ENCODE measurements at regions not wholly inside any gene's neighbourhood (a gene's known extent, or its start where the extent isn't known, plus 50 kb on each side); places are given as distances from the start of the nearest gene placed in this dataset.
"Not testable (repeated sequence)": the region's sequence is repeated elsewhere in the genome, so short reads cannot be mapped to it uniquely, and the experiment has no call there.

DNA sequence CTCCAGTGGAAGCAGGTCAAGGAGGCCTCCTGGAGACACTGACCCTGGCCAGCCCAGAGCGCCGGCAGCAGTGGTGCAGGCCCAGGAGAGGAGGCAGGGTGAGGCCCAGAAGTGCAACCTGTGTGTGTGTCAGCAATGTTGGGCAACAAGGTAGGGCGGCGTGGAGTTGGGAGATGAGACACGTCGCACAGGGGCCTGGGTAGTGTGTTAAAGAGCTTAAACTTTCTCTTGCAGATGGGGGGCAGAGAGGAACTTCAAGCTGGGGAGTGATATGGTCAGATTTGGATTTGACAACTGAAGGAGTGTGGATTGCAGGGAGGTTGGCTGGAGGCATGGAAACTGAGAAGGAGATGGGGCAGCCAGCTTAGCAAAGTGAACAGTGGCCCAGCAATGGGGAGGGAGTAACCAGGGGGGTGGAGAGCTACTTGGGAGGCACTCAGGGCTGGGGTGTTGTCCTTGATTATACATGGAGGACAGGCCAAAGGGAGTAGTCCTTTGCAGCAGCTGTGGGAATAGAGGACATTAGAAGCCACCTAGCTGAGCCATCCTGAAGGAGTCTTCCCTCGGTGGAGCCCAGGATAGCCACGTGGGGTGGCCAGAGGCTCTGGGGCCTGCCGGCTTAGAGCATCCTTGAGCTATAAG, 278.6 kb upstream of the HS6ST1 start:
- Histone ChIP-seq H3K4me2 (ENCODE audit: low read depth, low read length) (no peak overlapping the region), H3K4me1 (ENCODE audit: low read length) (no peaks in the 10 kb centered on the region), H3K9me2 (replicated peaks; ENCODE audit: insufficient read depth, low read length) (no peaks in the 10 kb centered on the region), H4K20me1 (ENCODE audit: insufficient read depth, low read length) (no peaks in the 10 kb centered on the region), H3K9ac (ENCODE audit: low read length) (no peak overlapping the region), H3K4me3 (ENCODE audit: low read length) (no peak overlapping the region), H3K36me3 (replicated peaks; ENCODE audit: insufficient read depth, low read length) (no peaks in the 10 kb centered on the region), H3K27me3 (replicated peaks; ENCODE audit: insufficient read depth, low read length) (no peaks in the 10 kb centered on the region), H2AFZ (ENCODE audit: low read length) (no peak overlapping the region), H3F3A (ENCODE audit: insufficient read depth, low read length) (no peaks in the 10 kb centered on the region), H3K27ac (ENCODE audit: low read length) (no peak overlapping the region), H3K9me3 (replicated peaks; ENCODE audit: insufficient read depth, low read length) (no peaks in the 10 kb centered on the region), H3K79me2 (ENCODE audit: low read length) (no peaks in the 10 kb centered on the region)
- TF ChIP-seq, protein P1, sequence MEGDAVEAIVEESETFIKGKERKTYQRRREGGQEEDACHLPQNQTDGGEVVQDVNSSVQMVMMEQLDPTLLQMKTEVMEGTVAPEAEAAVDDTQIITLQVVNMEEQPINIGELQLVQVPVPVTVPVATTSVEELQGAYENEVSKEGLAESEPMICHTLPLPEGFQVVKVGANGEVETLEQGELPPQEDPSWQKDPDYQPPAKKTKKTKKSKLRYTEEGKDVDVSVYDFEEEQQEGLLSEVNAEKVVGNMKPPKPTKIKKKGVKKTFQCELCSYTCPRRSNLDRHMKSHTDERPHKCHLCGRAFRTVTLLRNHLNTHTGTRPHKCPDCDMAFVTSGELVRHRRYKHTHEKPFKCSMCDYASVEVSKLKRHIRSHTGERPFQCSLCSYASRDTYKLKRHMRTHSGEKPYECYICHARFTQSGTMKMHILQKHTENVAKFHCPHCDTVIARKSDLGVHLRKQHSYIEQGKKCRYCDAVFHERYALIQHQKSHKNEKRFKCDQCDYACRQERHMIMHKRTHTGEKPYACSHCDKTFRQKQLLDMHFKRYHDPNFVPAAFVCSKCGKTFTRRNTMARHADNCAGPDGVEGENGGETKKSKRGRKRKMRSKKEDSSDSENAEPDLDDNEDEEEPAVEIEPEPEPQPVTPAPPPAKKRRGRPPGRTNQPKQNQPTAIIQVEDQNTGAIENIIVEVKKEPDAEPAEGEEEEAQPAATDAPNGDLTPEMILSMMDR (IDR thresholded peaks at IDR 0.05; ENCODE audit: low read length) = no peak
- TF ChIP-seq EZH2 (optimal IDR thresholded peaks at IDR 0.05; ENCODE audit: low read depth, low read length) = no peak
- TF ChIP-seq EZH2phosphoT487 (IDR thresholded peaks at IDR 0.05; ENCODE audit: low read length) = no peak
- DNase-seq = no peak

DNA sequence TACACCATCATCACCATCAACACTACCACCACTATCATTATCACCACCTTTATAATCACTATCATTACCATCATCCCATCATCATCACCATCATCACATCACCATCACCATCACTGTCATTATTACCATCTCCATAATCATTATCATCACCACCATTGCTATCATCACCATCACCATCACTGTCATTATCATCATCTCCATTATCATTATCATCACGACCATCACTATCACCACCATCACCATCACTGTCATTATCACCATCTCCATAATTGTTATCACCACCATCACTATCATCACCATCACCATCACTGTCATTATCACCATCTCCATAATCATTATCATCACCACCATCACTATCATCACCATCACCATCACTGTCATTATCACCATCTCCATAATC, 279.6 kb upstream of the HS6ST1 start:
- not testable (repeated sequence) for H3K9me2 ChIP-seq (replicated peaks; ENCODE audit: insufficient read depth, low read length); H3K9me3 ChIP-seq (replicated peaks; ENCODE audit: insufficient read depth, low read length); H3K27me3 ChIP-seq (replicated peaks; ENCODE audit: insufficient read depth, low read length); H3K4me3 ChIP-seq (ENCODE audit: low read length); H3K9ac ChIP-seq (ENCODE audit: low read length); H4K20me1 ChIP-seq (ENCODE audit: insufficient read depth, low read length); H3F3A ChIP-seq (ENCODE audit: insufficient read depth, low read length); H3K36me3 ChIP-seq (replicated peaks; ENCODE audit: insufficient read depth, low read length); H3K4me2 ChIP-seq (ENCODE audit: low read depth, low read length); DNase-seq; H3K79me2 ChIP-seq (ENCODE audit: low read length); H3K4me1 ChIP-seq (ENCODE audit: low read length); H3K27ac ChIP-seq (ENCODE audit: low read length); H2AFZ ChIP-seq (ENCODE audit: low read length)

DNA sequence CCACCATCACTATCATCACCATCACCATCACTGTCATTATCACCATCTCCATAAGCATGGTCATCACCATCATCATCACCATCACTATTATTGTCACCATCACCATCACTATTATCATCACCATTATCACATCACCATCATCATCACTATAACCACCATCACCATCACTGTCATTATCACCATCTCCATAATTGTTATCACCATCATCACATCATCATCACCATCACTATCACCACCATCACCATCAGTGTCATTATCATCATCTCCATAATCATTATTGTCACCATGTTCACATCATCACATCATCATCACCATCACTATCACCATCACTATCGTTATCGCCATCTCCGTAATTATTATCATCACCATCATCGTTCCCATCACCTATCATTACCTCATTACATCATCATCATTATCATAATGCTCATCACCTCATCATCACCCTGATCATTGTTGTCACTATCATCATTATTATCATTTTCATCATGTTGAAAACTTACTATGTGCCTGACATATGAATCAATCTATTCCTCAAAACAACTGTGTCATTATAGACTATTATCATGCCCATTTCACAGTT, 280.3 kb upstream of the HS6ST1 start:
- Histone ChIP-seq H3K9ac (ENCODE audit: low read length) (no peak overlapping the region), H3F3A (ENCODE audit: insufficient read depth, low read length) (no peaks in the 10 kb centered on the region), H3K36me3 (replicated peaks; ENCODE audit: insufficient read depth, low read length) (no peaks in the 10 kb centered on the region), H3K4me3 (ENCODE audit: low read length) (no peak overlapping the region), H3K27ac (ENCODE audit: low read length) (no peak overlapping the region), H3K4me1 (ENCODE audit: low read length) (no peaks in the 10 kb centered on the region), H3K27me3 (replicated peaks; ENCODE audit: insufficient read depth, low read length) (no peaks in the 10 kb centered on the region), H3K79me2 (ENCODE audit: low read length) (no peaks in the 10 kb centered on the region), H4K20me1 (ENCODE audit: insufficient read depth, low read length) (no peaks in the 10 kb centered on the region), H3K9me2 (replicated peaks; ENCODE audit: insufficient read depth, low read length) (no peaks in the 10 kb centered on the region), H3K4me2 (ENCODE audit: low read depth, low read length) (no peak overlapping the region), H2AFZ (ENCODE audit: low read length) (no peak overlapping the region), H3K9me3 (replicated peaks; ENCODE audit: insufficient read depth, low read length) (no peaks in the 10 kb centered on the region)
- TF ChIP-seq EZH2phosphoT487 (IDR thresholded peaks at IDR 0.05; ENCODE audit: low read length) (no peak), EZH2 (optimal IDR thresholded peaks at IDR 0.05; ENCODE audit: low read depth, low read length) (no peak)
- TF ChIP-seq, protein P1 (IDR thresholded peaks at IDR 0.05; ENCODE audit: low read length) = no peak
- no peak for DNase-seq

DNA sequence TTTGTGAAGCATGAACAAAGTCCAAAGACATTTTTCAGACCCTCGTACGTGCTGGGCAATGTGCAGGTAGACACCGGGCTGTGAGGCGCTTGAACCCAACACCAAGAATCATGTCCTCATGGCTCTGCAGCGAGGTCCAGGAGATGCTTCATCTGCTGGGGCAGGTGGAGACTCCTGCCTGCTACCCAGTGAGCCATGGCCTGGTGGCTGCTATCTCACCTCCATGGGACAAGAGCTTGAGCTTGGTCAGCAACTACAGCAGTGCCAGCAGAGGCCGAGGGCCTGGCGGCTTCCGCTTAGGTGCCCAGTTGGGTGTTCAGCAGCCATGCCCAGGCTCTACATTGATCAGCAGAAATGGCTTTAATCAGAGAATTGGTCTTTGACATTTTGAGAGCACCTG, 281.0 kb upstream of the HS6ST1 start:
- no peaks in the 10 kb centered on the region for H3K9me3 ChIP-seq (replicated peaks; ENCODE audit: insufficient read depth, low read length)
- no peak overlapping the region for H3K4me2 ChIP-seq (ENCODE audit: low read depth, low read length)
- no peaks in the 10 kb centered on the region for H3K9me2 ChIP-seq (replicated peaks; ENCODE audit: insufficient read depth, low read length)
- H3K27ac ChIP-seq (ENCODE audit: low read length) = no peak overlapping the region
- no peaks in the 10 kb centered on the region for H4K20me1 ChIP-seq (ENCODE audit: insufficient read depth, low read length)
- no peak overlapping the region for H3K4me3 ChIP-seq (ENCODE audit: low read length)
- H3K4me1 ChIP-seq (ENCODE audit: low read length) = no peaks in the 10 kb centered on the region
- H3K27me3 ChIP-seq (replicated peaks; ENCODE audit: insufficient read depth, low read length) = no peaks in the 10 kb centered on the region
- no peak overlapping the region for H2AFZ ChIP-seq (ENCODE audit: low read length)
- TF ChIP-seq EZH2phosphoT487 (IDR thresholded peaks at IDR 0.05; ENCODE audit: low read length) (no peak), EZH2 (optimal IDR thresholded peaks at IDR 0.05; ENCODE audit: low read depth, low read length) (no peak)
- TF ChIP-seq, protein P1 (IDR thresholded peaks at IDR 0.05; ENCODE audit: low read length) = no peak
- no peaks in the 10 kb centered on the region for H3K36me3 ChIP-seq (replicated peaks; ENCODE audit: insufficient read depth, low read length)
- no peak overlapping the region for H3K9ac ChIP-seq (ENCODE audit: low read length)
- no peaks in the 10 kb centered on the region for H3K79me2 ChIP-seq (ENCODE audit: low read length)
- no peak for DNase-seq
- no peaks in the 10 kb centered on the region for H3F3A ChIP-seq (ENCODE audit: insufficient read depth, low read length)
